ENCODE measurements at regions not wholly inside any gene's neighbourhood (a gene's known extent, or its start where the extent isn't known, plus 50 kb on each side); places are given as distances from the start of the nearest gene placed in this dataset.
"Not testable (repeated sequence)": the region's sequence is repeated elsewhere in the genome, so short reads cannot be mapped to it uniquely, and the experiment has no call there.

DNA sequence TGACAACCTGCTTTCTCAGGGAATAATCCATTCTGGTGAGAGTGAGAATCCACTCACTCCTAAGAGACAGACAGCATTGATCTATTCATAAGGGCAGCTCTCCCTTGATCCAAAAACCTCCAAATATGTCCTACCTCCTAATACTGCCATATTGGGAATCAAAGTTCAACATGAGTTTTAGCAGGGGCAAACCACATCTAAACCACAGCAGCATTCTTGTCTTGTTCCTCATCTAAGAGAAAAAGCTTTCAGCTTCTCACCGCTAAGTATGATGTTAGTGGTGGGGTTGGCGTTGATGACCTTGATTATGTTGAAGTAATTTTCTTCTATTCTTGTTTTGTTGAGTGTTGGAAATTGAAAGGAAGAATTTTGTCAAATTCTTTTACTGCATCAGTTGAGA is 69.6 kb downstream of the SERTM2 start:
- Histone ChIP-seq H3K4me1 (no peaks in the 10 kb centered on the region), H3K4me3 (no peak overlapping the region), H3K36me3 (no peaks in the 10 kb centered on the region), H3K9me3 (no peaks in the 10 kb centered on the region), H3K27ac (no peak overlapping the region), H3K27me3 (peaks cover 0 to 3% of the 10 kb centered on the region in 2 donors)
- DNase-seq (no peak), ATAC-seq (no peak)
- TF ChIP-seq, protein P1, sequence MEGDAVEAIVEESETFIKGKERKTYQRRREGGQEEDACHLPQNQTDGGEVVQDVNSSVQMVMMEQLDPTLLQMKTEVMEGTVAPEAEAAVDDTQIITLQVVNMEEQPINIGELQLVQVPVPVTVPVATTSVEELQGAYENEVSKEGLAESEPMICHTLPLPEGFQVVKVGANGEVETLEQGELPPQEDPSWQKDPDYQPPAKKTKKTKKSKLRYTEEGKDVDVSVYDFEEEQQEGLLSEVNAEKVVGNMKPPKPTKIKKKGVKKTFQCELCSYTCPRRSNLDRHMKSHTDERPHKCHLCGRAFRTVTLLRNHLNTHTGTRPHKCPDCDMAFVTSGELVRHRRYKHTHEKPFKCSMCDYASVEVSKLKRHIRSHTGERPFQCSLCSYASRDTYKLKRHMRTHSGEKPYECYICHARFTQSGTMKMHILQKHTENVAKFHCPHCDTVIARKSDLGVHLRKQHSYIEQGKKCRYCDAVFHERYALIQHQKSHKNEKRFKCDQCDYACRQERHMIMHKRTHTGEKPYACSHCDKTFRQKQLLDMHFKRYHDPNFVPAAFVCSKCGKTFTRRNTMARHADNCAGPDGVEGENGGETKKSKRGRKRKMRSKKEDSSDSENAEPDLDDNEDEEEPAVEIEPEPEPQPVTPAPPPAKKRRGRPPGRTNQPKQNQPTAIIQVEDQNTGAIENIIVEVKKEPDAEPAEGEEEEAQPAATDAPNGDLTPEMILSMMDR (IDR thresholded peaks at IDR 0.05) = no peak
- intact Hi-C loops (cut with DNase I) = no loop called here

DNA sequence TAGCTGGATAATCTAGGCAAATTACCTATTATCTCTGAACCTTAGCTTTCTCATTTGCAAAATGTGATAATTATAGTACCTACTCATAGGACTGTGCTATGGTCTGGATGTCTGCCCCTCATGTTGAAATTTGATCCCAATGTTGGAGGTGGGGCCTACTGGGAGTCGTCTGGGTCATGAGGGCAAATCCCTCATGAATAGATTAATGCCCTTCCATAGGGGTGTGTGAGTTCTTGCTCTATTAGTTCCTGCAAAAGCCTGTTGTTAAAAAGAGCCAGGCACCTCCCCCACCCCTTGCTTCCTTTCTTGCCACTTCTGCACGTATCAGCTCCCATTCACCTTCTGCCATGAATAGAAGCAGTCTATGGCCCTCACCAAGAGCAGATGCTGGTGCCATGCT is 73.9 kb downstream of the SERTM2 start:
- H3K27ac ChIP-seq = no peak overlapping the region
- TF ChIP-seq, protein P1 (IDR thresholded peaks at IDR 0.05) = no peak
- H3K4me1 ChIP-seq = no peaks in the 10 kb centered on the region
- intact Hi-C loops (cut with DNase I) = no loop called here
- ATAC-seq = no peak
- H3K36me3 ChIP-seq = no peaks in the 10 kb centered on the region
- peaks cover 0 to 3% of the 10 kb centered on the region in 2 donors for H3K27me3 ChIP-seq
- H3K4me3 ChIP-seq = no peak overlapping the region
- no peaks in the 10 kb centered on the region for H3K9me3 ChIP-seq
- no peak for DNase-seq

DNA sequence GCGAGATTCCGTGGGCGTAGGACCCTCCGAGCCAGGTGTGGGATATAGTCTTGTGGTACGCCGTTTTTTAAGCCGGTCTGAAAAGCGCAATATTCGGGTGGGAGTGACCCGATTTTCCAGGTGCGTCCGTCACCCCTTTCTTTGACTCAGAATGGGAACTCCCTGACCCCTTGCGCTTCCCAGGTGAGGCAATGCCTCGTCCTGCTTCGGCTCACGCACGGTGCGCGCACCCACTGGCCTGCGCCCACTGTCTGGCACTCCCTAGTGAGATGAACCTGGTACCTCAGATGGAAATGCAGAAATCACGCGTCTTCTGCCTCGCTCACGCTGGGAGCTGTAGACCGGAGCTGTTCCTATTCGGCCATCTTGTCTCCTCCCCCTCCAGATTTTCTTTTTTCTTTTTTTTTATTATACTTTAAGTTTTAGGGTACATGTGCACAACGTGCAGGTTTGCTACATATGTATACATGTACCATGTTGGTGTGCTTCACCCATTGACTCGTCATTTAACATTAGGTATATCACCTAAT is 83.0 kb downstream of the SERTM2 start:
- H3K36me3 ChIP-seq; H3K27ac ChIP-seq; DNase-seq; H3K9me3 ChIP-seq; ATAC-seq; H3K4me1 ChIP-seq; H3K4me3 ChIP-seq; H3K27me3 ChIP-seq; intact Hi-C loops (cut with DNase I): not testable (repeated sequence)

- ATAC-seq = no peak
- TF ChIP-seq, protein P1 (IDR thresholded peaks at IDR 0.05) = no peak
- intact Hi-C loops (cut with DNase I) = no loop called here
Measured at GRCh38 chrX:111597967-111598366, 83.0 kb upstream of the ALG13 start.

GRCh38 chrX:111608724-111609123 is 72.2 kb upstream of the ALG13 start:
- DNase-seq (no peak), ATAC-seq (no peak)
- no peak overlapping the region for H3K4me3 ChIP-seq
- H3K9me3 ChIP-seq = no peaks in the 10 kb centered on the region
- H3K27me3 ChIP-seq = peaks cover 0 to 9% of the 10 kb centered on the region in 2 donors
- no peak overlapping the region for H3K27ac ChIP-seq
- H3K36me3 ChIP-seq = no peaks in the 10 kb centered on the region
- intact Hi-C loops (cut with DNase I) = no loop called here
- no peaks in the 10 kb centered on the region for H3K4me1 ChIP-seq
- TF ChIP-seq, protein P1 (IDR thresholded peaks at IDR 0.05) = no peak

More at GRCh38 chrX:111597967-111598366, 83.0 kb upstream of the ALG13 start:
- DNase-seq = no peak
- Histone ChIP-seq H3K36me3 (no peaks in the 10 kb centered on the region), H3K4me1 (no peaks in the 10 kb centered on the region), H3K9me3 (no peaks in the 10 kb centered on the region), H3K27me3 (no peaks in the 10 kb centered on the region), H3K27ac (no peak overlapping the region), H3K4me3 (no peak overlapping the region)

DNA sequence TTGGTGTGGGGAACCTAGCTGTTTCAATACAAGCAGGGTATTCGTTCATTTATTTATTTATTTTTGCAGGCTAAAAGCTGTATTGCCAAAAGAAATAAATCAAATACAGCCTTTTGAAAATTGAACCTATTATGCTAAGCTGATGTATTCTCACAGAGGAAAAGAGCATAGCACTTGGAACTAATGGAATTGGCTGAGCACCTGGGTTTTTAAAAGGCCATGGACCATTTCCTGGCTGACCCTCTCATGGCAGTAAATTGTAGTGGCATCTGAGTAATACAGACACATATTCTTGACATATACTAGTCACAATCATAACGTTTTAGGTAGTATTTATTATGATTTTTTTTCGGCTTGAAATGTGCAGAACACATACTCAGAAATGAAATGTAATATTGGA is 71.8 kb upstream of the ALG13 start:
- Histone ChIP-seq H3K4me3 (no peak overlapping the region), H3K27ac (no peak overlapping the region), H3K36me3 (no peaks in the 10 kb centered on the region), H3K9me3 (no peaks in the 10 kb centered on the region), H3K4me1 (no peaks in the 10 kb centered on the region), H3K27me3 (peaks cover 0 to 9% of the 10 kb centered on the region in 2 donors)
- ATAC-seq (no peak), DNase-seq (no peak)
- TF ChIP-seq, protein P1 (IDR thresholded peaks at IDR 0.05) = no peak
- intact Hi-C loops (cut with DNase I) = no loop called here

Data from left lung (tissue), 4 donors.